ENCODE measurements at regions not wholly inside any gene's neighbourhood (a gene's known extent, or its start where the extent isn't known, plus 50 kb on each side); places are given as distances from the start of the nearest gene placed in this dataset.

GRCh38 chr6:40719671-40720374, 132.7 kb upstream of the LRFN2 start:
- TF ChIP-seq EZH2 (IDR thresholded peaks at IDR 0.05; ENCODE audit: low read length), result no peak
- no peak for TF ChIP-seq CTCF (optimal IDR thresholded peaks at IDR 0.05 in 1 of 3, IDR thresholded peaks at IDR 0.05 in 1 of 3, conservative IDR thresholded peaks at IDR 0.05 in 1 of 3; ENCODE audit: extremely low read depth in 1 of 3, insufficient read depth in 2 of 3, low read length in 3 of 3)
- H3K4me1 ChIP-seq (ENCODE audit: control insufficient read depth, extremely low read depth, insufficient read depth, low read length), result no peaks in the 10 kb centered on the region
- no peak overlapping the region for H3K27ac ChIP-seq (ENCODE audit: control insufficient read depth, insufficient read depth, low read length)
- H3K9ac ChIP-seq (ENCODE audit: control insufficient read depth, extremely low read depth, insufficient read depth, low read length), result no peak overlapping the region
- dilution Hi-C loops (cut with MboI; ENCODE audit: extremely low pct_ligation_motif_present, low sequenced_read_pairs), result no loop called here
- FAIRE-seq (no peak), DNase-seq (ENCODE audit: low read depth, low spot score) (no peak)
- no peaks in the 10 kb centered on the region for H3K9me3 ChIP-seq (ENCODE audit: control insufficient read depth, low read depth, low read length)
- no peaks in the 10 kb centered on the region for H4K20me1 ChIP-seq (ENCODE audit: control insufficient read depth, extremely low read depth, insufficient read depth, low read length)
- H3K9me1 ChIP-seq (ENCODE audit: control insufficient read depth, extremely low read depth, insufficient read depth, low read length), result no peaks in the 10 kb centered on the region
- no peaks in the 10 kb centered on the region for H3K27me3 ChIP-seq (ENCODE audit: control insufficient read depth, extremely low read depth, insufficient read depth, low read length)
- H3K4me2 ChIP-seq (ENCODE audit: control insufficient read depth, extremely low read depth, insufficient read depth, low read depth, low read length), result no peak overlapping the region
- H2AFZ ChIP-seq (ENCODE audit: control insufficient read depth, low read length), result no peak overlapping the region
- no peaks in the 10 kb centered on the region for H3K36me3 ChIP-seq (ENCODE audit: control insufficient read depth in 2 of 2, extremely low read depth in 1 of 2, insufficient read depth in 2 of 2, low read length in 2 of 2)
- H3K4me3 ChIP-seq (ENCODE audit: control insufficient read depth in 2 of 3, extremely low read depth in 1 of 3, insufficient read depth in 2 of 3, low read depth in 1 of 3, low read length in 3 of 3), result no peak overlapping the region
- H3K79me2 ChIP-seq (ENCODE audit: control insufficient read depth, insufficient read depth, low read length), result no peaks in the 10 kb centered on the region

GRCh38 chr6:40718401-40718800, 131.2 kb upstream of the LRFN2 start:
- H3K9ac ChIP-seq (ENCODE audit: control insufficient read depth, extremely low read depth, insufficient read depth, low read length), result no peak overlapping the region
- no peak overlapping the region for H2AFZ ChIP-seq (ENCODE audit: control insufficient read depth, low read length)
- peaks cover 4% of the 10 kb centered on the region for H3K27me3 ChIP-seq (ENCODE audit: control insufficient read depth, extremely low read depth, insufficient read depth, low read length)
- H3K4me3 ChIP-seq (ENCODE audit: control insufficient read depth in 2 of 3, extremely low read depth in 1 of 3, insufficient read depth in 2 of 3, low read depth in 1 of 3, low read length in 3 of 3), result no peak overlapping the region
- DNase-seq (ENCODE audit: low read depth, low spot score), result no peak
- TF ChIP-seq EZH2 (IDR thresholded peaks at IDR 0.05; ENCODE audit: low read length) (no peak), CTCF (optimal IDR thresholded peaks at IDR 0.05 in 1 of 3, IDR thresholded peaks at IDR 0.05 in 1 of 3, conservative IDR thresholded peaks at IDR 0.05 in 1 of 3; ENCODE audit: extremely low read depth in 1 of 3, insufficient read depth in 2 of 3, low read length in 3 of 3) (no peak)
- no peak overlapping the region for H3K27ac ChIP-seq (ENCODE audit: control insufficient read depth, insufficient read depth, low read length)
- H3K4me1 ChIP-seq (ENCODE audit: control insufficient read depth, extremely low read depth, insufficient read depth, low read length), result no peaks in the 10 kb centered on the region
- no peaks in the 10 kb centered on the region for H3K9me3 ChIP-seq (ENCODE audit: control insufficient read depth, low read depth, low read length)
- no peaks in the 10 kb centered on the region for H3K79me2 ChIP-seq (ENCODE audit: control insufficient read depth, insufficient read depth, low read length)
- H3K36me3 ChIP-seq (ENCODE audit: control insufficient read depth in 2 of 2, extremely low read depth in 1 of 2, insufficient read depth in 2 of 2, low read length in 2 of 2), result no peaks in the 10 kb centered on the region
- H4K20me1 ChIP-seq (ENCODE audit: control insufficient read depth, extremely low read depth, insufficient read depth, low read length), result no peaks in the 10 kb centered on the region
- no peak overlapping the region for H3K4me2 ChIP-seq (ENCODE audit: control insufficient read depth, extremely low read depth, insufficient read depth, low read depth, low read length)
- dilution Hi-C loops (cut with MboI; ENCODE audit: extremely low pct_ligation_motif_present, low sequenced_read_pairs), result no loop called here
- FAIRE-seq, result no peak
- no peaks in the 10 kb centered on the region for H3K9me1 ChIP-seq (ENCODE audit: control insufficient read depth, extremely low read depth, insufficient read depth, low read length)
